Sigmoid colon (tissue), 6 donors: ENCODE measurements at regions not wholly inside any gene's neighbourhood (a gene's known extent, or its start where the extent isn't known, plus 50 kb on each side); places are given as distances from the start of the nearest gene placed in this dataset.

Experiments
- DNase-seq: peaks from one replicate; pipeline ENCODE4 v3.0.0-alpha.2; 2019
- H3K27ac ChIP-seq, 4 donors: fragments of 200-600 bp; sonication (generic); one replicate each; pipeline ENCODE4 v1.5.1; 2016 to 2019; ENCODE audit warnings: mild to moderate bottlenecking in 1 of 4
- H3K27me3 ChIP-seq, 3 donors: fragments of 200-600 bp; sonication (generic); one replicate each; pipeline ENCODE4 v1.5.1; 2019; ENCODE audit warnings: mild to moderate bottlenecking in 1 of 3
- H3K36me3 ChIP-seq, 4 donors: fragments of 200-600 bp; sonication (generic); one replicate each; pipeline ENCODE4 v1.5.1; 2016 to 2019
- H3K4me1 ChIP-seq, 4 donors: fragments of 200-600 bp; sonication (generic); one replicate each; pipeline ENCODE4 v1.5.1; 2017 to 2019
- H3K4me3 ChIP-seq, 4 donors: fragments of 200-600 bp; sonication (generic); one replicate each; pipeline ENCODE4 v1.5.1; 2017 to 2019; ENCODE audit warnings: mild to moderate bottlenecking in 2 of 4, moderate library complexity in 1 of 4
- H3K9me3 ChIP-seq, 4 donors: fragments of 200-600 bp in 3 of 4; sonication (generic) in 3 of 4; one replicate each; pipeline versions ENCODE4 v1.5.1 to v1.6.1; 2013 to 2019
- CTCF ChIP-seq, 4 experiments: fragments of 450-650 bp in 3 of 4; fragments of 200-600 bp in 1 of 4; IDR thresholded peaks; one replicate each; pipeline ENCODE4 v1.5.1; 2016 to 2019; ENCODE audit warnings: antibody characterized with exemption in 4 of 4, mild to moderate bottlenecking in 3 of 4, moderate library complexity in 2 of 4
- EP300 ChIP-seq, 4 donors: sonication (generic); formaldehyde crosslinking; IDR thresholded peaks; one replicate each; pipeline ENCODE4 v1.6.1; 2017; ENCODE audit warnings: antibody characterized with exemption in 4 of 4
- POLR2A ChIP-seq, 2 donors: fragments of 450-650 bp; IDR thresholded peaks; one replicate each; pipeline ENCODE4 v1.6.1; 2016; ENCODE audit warnings: antibody characterized with exemption in 2 of 2, mild to moderate bottlenecking in 2 of 2, moderate library complexity in 2 of 2
- POLR2AphosphoS5 ChIP-seq, 4 donors: sonication (generic); formaldehyde crosslinking; IDR thresholded peaks; one replicate each; pipeline ENCODE4 v1.6.1; 2017; ENCODE audit warnings: antibody characterized with exemption in 4 of 4
- WGBS, 2 donors: extraction: QIAGEN DNeasy Blood & Tissue Kit; methylation state at CpG; one replicate each; pipeline ENCODE4 v1.1.7; 2013; 5-methylcytosine and 5-hydroxymethylcytosine counted together
- intact Hi-C: fragments of 100-400 bp; cut with DNase I; formaldehyde crosslinking; loops from one replicate; pipeline ENCODE4 v1.15.1; 2023
- donor health status: healthy with polysubstance abuse.
- donor health status: healthy.

- DNase-seq, result no peak
- TF ChIP-seq POLR2A (IDR thresholded peaks at IDR 0.05), result no peak
- no peak for TF ChIP-seq CTCF (IDR thresholded peaks at IDR 0.05)
- TF ChIP-seq EP300 (IDR thresholded peaks at IDR 0.05), result no peak
- TF ChIP-seq POLR2AphosphoS5 (IDR thresholded peaks at IDR 0.05), result no peak
- Histone ChIP-seq H3K4me1 (peaks cover 0 to 24% (median 5%) of the 10 kb centered on the region in 4 donors), H3K4me3 (no peak overlapping the region), H3K27me3 (no peaks in the 10 kb centered on the region), H3K36me3 (no peaks in the 10 kb centered on the region), H3K9me3 (no peaks in the 10 kb centered on the region), H3K27ac (no peak overlapping the region)
- 65 to 87% methylated on average over 1 of the region's 1 CpG for WGBS, 2 donors
- intact Hi-C loops, result no loop called here
Measured at GRCh38 chr18:44602845-44603244, 77.8 kb upstream of the SETBP1 start.

- 72 to 76% methylated on average over 2 of the region's 2 CpGs for WGBS, 2 donors
- intact Hi-C loops, result no loop called here
- no peak for DNase-seq
- Histone ChIP-seq H3K27ac (no peak overlapping the region), H3K4me3 (no peak overlapping the region), H3K36me3 (no peaks in the 10 kb centered on the region), H3K27me3 (no peaks in the 10 kb centered on the region), H3K9me3 (no peaks in the 10 kb centered on the region), H3K4me1 (no peaks in the 10 kb centered on the region)
- no peak for TF ChIP-seq EP300 (IDR thresholded peaks at IDR 0.05)
- TF ChIP-seq CTCF (IDR thresholded peaks at IDR 0.05), result no peak
- TF ChIP-seq POLR2A (IDR thresholded peaks at IDR 0.05), result no peak
- TF ChIP-seq POLR2AphosphoS5 (IDR thresholded peaks at IDR 0.05), result no peak
Measured at GRCh38 chr18:44609181-44609941, 71.3 kb upstream of the SETBP1 start.

- Histone ChIP-seq H3K27me3 (no peaks in the 10 kb centered on the region), H3K27ac (no peak overlapping the region), H3K4me1 (no peaks in the 10 kb centered on the region), H3K36me3 (no peaks in the 10 kb centered on the region), H3K9me3 (no peaks in the 10 kb centered on the region), H3K4me3 (no peak overlapping the region)
- no peak for DNase-seq
- WGBS, 2 donors, result 25 to 39% methylated on average over 1 of the region's 1 CpG
- intact Hi-C loops, result no loop called here
- TF ChIP-seq EP300 (IDR thresholded peaks at IDR 0.05), result no peak
- no peak for TF ChIP-seq CTCF (IDR thresholded peaks at IDR 0.05)
- TF ChIP-seq POLR2A (IDR thresholded peaks at IDR 0.05), result no peak
- no peak for TF ChIP-seq POLR2AphosphoS5 (IDR thresholded peaks at IDR 0.05)
Measured at GRCh38 chr18:44620812-44621211, 59.9 kb upstream of the SETBP1 start.

GRCh38 chr18:44624052-44624451, 56.6 kb upstream of the SETBP1 start:
- no peak overlapping the region for H3K27ac ChIP-seq
- H3K4me3 ChIP-seq, result no peak overlapping the region
- H3K9me3 ChIP-seq, result no peaks in the 10 kb centered on the region
- no peak for DNase-seq
- intact Hi-C loops, result no loop called here
- H3K36me3 ChIP-seq, result no peaks in the 10 kb centered on the region
- no peaks in the 10 kb centered on the region for H3K27me3 ChIP-seq
- TF ChIP-seq CTCF (IDR thresholded peaks at IDR 0.05), result no peak
- TF ChIP-seq POLR2A (IDR thresholded peaks at IDR 0.05), result no peak
- TF ChIP-seq EP300 (IDR thresholded peaks at IDR 0.05), result no peak
- TF ChIP-seq POLR2AphosphoS5 (IDR thresholded peaks at IDR 0.05), result no peak
- peaks cover 0 to 9% (median 0%) of the 10 kb centered on the region in 4 donors for H3K4me1 ChIP-seq

- Histone ChIP-seq H3K9me3 (no peaks in the 10 kb centered on the region), H3K4me3 (no peak overlapping the region), H3K27me3 (no peaks in the 10 kb centered on the region), H3K4me1 (peaks cover 0 to 9% (median 0%) of the 10 kb centered on the region in 4 donors), H3K27ac (no peak overlapping the region), H3K36me3 (no peaks in the 10 kb centered on the region)
- TF ChIP-seq CTCF (IDR thresholded peaks at IDR 0.05) (no peak), POLR2AphosphoS5 (IDR thresholded peaks at IDR 0.05) (no peak), EP300 (IDR thresholded peaks at IDR 0.05) (no peak), POLR2A (IDR thresholded peaks at IDR 0.05) (no peak)
- 67 to 81% methylated on average over 3 of the region's 3 CpGs for WGBS, 2 donors
- no peak for DNase-seq
- intact Hi-C loops, result no loop called here
Measured at GRCh38 chr18:44625386-44625785, 55.3 kb upstream of the SETBP1 start.
